ENCODE measurements at regions not wholly inside any gene's neighbourhood (a gene's known extent, or its start where the extent isn't known, plus 50 kb on each side); places are given as distances from the start of the nearest gene placed in this dataset.
A peak's percentile ranks its signal among the peaks of the same experiment; 100 is the strongest.

- H3K4me3 Mint-ChIP-seq = no peak overlapping the region
- no peaks in the 10 kb centered on the region for H3K4me1 Mint-ChIP-seq
- H3F3A ChIP-seq (replicated peaks; ENCODE audit: low read depth) = no peaks in the 10 kb centered on the region
- H3K9me2 ChIP-seq (ENCODE audit: insufficient read depth) = no peaks in the 10 kb centered on the region
- H3K36me3 Mint-ChIP-seq (ENCODE audit: low read depth) = no peaks in the 10 kb centered on the region
- H3K4me3 ChIP-seq = no peak overlapping the region
- DNase-seq (ENCODE audit: low spot score) (no peak), ATAC-seq (no peak)
- H3K27ac Mint-ChIP-seq = no peak overlapping the region
- no peaks in the 10 kb centered on the region for H3K79me2 ChIP-seq (replicated peaks; ENCODE audit: insufficient read depth)
- H3K4me2 ChIP-seq = no peak overlapping the region
- no peaks in the 10 kb centered on the region for H3K27me3 ChIP-seq (ENCODE audit: insufficient read depth)
- no peaks in the 10 kb centered on the region for H4K20me1 ChIP-seq (replicated peaks; ENCODE audit: insufficient read depth)
- no peak overlapping the region for H3K27ac ChIP-seq (ENCODE audit: low read depth)
- H3K4me1 ChIP-seq (ENCODE audit: insufficient read depth) = no peaks in the 10 kb centered on the region
- H3K27me3 Mint-ChIP-seq (ENCODE audit: insufficient read depth, low read depth, poor library complexity) = peaks cover 1% of the 10 kb centered on the region
- no peaks in the 10 kb centered on the region for H3K36me3 ChIP-seq (ENCODE audit: insufficient read depth)
- no peak for TF ChIP-seq EZH2 (IDR thresholded peaks at IDR 0.05; ENCODE audit: low read depth, unreplicated experiment)
- no peaks in the 10 kb centered on the region for H3K9me3 Mint-ChIP-seq
- H2AFZ ChIP-seq = no peak overlapping the region
Measured at GRCh38 chr21:25422610-25423608, 184.4 kb downstream of the MRPL39 start.

GRCh38 chr21:25421321-25422028 is 185.8 kb downstream of the MRPL39 start:
- Mint-ChIP-seq H3K27ac (no peak overlapping the region), H3K36me3 (ENCODE audit: low read depth) (no peaks in the 10 kb centered on the region), H3K4me1 (no peaks in the 10 kb centered on the region), H3K4me3 (no peak overlapping the region), H3K27me3 (ENCODE audit: insufficient read depth, low read depth, poor library complexity) (peaks cover 1% of the 10 kb centered on the region), H3K9me3 (no peaks in the 10 kb centered on the region)
- Histone ChIP-seq H4K20me1 (replicated peaks; ENCODE audit: insufficient read depth) (no peaks in the 10 kb centered on the region), H3K4me2 (no peak overlapping the region), H3K79me2 (replicated peaks; ENCODE audit: insufficient read depth) (no peaks in the 10 kb centered on the region), H3K4me1 (ENCODE audit: insufficient read depth) (no peaks in the 10 kb centered on the region), H3K4me3 (no peak overlapping the region), H3K27ac (ENCODE audit: low read depth) (no peak overlapping the region), H3K9me2 (ENCODE audit: insufficient read depth) (no peaks in the 10 kb centered on the region), H3F3A (replicated peaks; ENCODE audit: low read depth) (no peaks in the 10 kb centered on the region), H3K27me3 (ENCODE audit: insufficient read depth) (no peaks in the 10 kb centered on the region), H3K36me3 (ENCODE audit: insufficient read depth) (no peaks in the 10 kb centered on the region), H2AFZ (peak overlapping the region; percentile 24; the same call in 1 of the 2 replicates)
- no peak for TF ChIP-seq ZNF462 (CRISPR knock-in tag; IDR thresholded peaks at IDR 0.05)
- no peak for TF ChIP-seq EZH2phosphoT487 (IDR thresholded peaks at IDR 0.05; ENCODE audit: unreplicated experiment)
- peak; percentile 80 for TF ChIP-seq CTCF (conservative IDR thresholded peaks at IDR 0.05; ENCODE audit: low read depth in 2 of 2)
- ATAC-seq = peak; percentile 94
- peak; percentile 90 for DNase-seq (ENCODE audit: low spot score)

Data from GM23338 (cell line).